COLO668 (cell line): ENCODE measurements at regions not wholly inside any gene's neighbourhood (a gene's known extent, or its start where the extent isn't known, plus 50 kb on each side); places are given as distances from the start of the nearest gene placed in this dataset.

ENCODE experiments used
- DNase-seq: peaks from one replicate; lab custom pipeline; 2025; ENCODE audit not compliant: unreplicated experiment; lab: John Stamatoyannopoulos, UW

- DNase-seq: no peak
These were observed 926.6 kb upstream of the AUTS2 start for GRCh38 chr7:68671671-68672070.

GRCh38 chr7:68674826-68675225 is 923.4 kb upstream of the AUTS2 start:
- no peak for DNase-seq

GRCh38 chr7:68676813-68677535 is 921.3 kb upstream of the AUTS2 start:
- no peak for DNase-seq

- no peak for DNase-seq
These were observed 920.1 kb upstream of the AUTS2 start for GRCh38 chr7:68678196-68678595.

GRCh38 chr7:68679459-68680234 is 918.6 kb upstream of the AUTS2 start:
- DNase-seq: peak; percentile 3

GRCh38 chr7:68680235-68680872 is 917.9 kb upstream of the AUTS2 start:
- DNase-seq: no peak

- DNase-seq: peak; percentile 58
These were observed 915.4 kb upstream of the AUTS2 start for GRCh38 chr7:68682910-68683309.

GRCh38 chr7:68684246-68684839 is 913.9 kb upstream of the AUTS2 start:
- peak; percentile 77 for DNase-seq

GRCh38 chr7:68684996-68685395 is 913.3 kb upstream of the AUTS2 start:
- DNase-seq: peak; percentile 3

- DNase-seq: peak; percentile 40
These were observed 909.7 kb upstream of the AUTS2 start for GRCh38 chr7:68688416-68689086.

- no peak for DNase-seq
These were observed 909.2 kb upstream of the AUTS2 start for GRCh38 chr7:68689087-68689433.

GRCh38 chr7:68691261-68692216 is 906.7 kb upstream of the AUTS2 start:
- no peak for DNase-seq

GRCh38 chr7:68692511-68692910 is 905.8 kb upstream of the AUTS2 start:
- no peak for DNase-seq

- DNase-seq: no peak
These were observed 903.6 kb upstream of the AUTS2 start for GRCh38 chr7:68694656-68695055.

GRCh38 chr7:68697796-68698280 is 900.4 kb upstream of the AUTS2 start:
- no peak for DNase-seq

- no peak for DNase-seq
These were observed 899.1 kb upstream of the AUTS2 start for GRCh38 chr7:68699090-68699711.

GRCh38 chr7:68700414-68700813 is 897.9 kb upstream of the AUTS2 start:
- no peak for DNase-seq

- no peak for DNase-seq
These were observed 892.0 kb upstream of the AUTS2 start for GRCh38 chr7:68706291-68706690.

GRCh38 chr7:68707159-68707558 is 891.1 kb upstream of the AUTS2 start:
- no peak for DNase-seq
